OCI-LY3 (cell line): ENCODE measurements at regions not wholly inside any gene's neighbourhood (a gene's known extent, or its start where the extent isn't known, plus 50 kb on each side); places are given as distances from the start of the nearest gene placed in this dataset.

Experiments
- CTCF ChIP-seq: fragments of 200-600, 300-600 bp; sonication (generic); IDR thresholded peaks from 2 replicates; pipeline ENCODE4 v1.5.1; 2014; ENCODE audit warnings: antibody characterized with exemption, low read length, low read depth
- EZH2phosphoT487 ChIP-seq: fragments of 200-600 bp; shearing (Covaris generic); IDR thresholded peaks from 2 replicates; pipeline ENCODE4 v1.6.1; 2018; ENCODE audit warnings: antibody characterized with exemption, mixed run types, low read depth

DNA sequence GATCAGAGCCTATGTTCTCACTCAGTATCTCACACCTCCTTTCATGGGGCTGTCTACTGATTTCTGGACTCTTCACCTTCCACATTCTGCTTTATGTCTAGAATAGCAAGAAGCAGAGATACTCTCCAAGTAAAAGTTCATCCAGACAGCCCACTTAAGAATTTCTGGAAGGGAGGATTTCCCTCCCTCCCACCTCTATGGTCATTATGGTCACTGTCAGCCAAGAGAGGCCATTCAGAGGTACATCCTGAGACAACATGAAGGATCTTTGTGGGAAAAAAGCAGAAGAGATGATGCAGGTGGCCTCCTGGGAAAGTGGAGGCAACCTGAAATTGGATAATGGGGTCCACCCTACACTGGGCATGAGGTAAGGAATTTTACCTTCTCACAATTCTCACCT, 179.5 kb upstream of the ZNF462 start:
- TF ChIP-seq EZH2phosphoT487 (no peak), CTCF (no peak)
